HG03064 (cell line): ENCODE measurements at regions not wholly inside any gene's neighbourhood (a gene's known extent, or its start where the extent isn't known, plus 50 kb on each side); places are given as distances from the start of the nearest gene placed in this dataset.

Experiments
- ATAC-seq: cut with Tn5 transposase; IDR thresholded peaks from one replicate; pipeline ENCODE4 v1.9.1; 2021; ENCODE audit warnings: low read depth; ENCODE audit not compliant: unreplicated experiment

- no peak for ATAC-seq
Measured at GRCh38 chr9:118967901-118968300, 401.3 kb downstream of the BRINP1 start.

DNA sequence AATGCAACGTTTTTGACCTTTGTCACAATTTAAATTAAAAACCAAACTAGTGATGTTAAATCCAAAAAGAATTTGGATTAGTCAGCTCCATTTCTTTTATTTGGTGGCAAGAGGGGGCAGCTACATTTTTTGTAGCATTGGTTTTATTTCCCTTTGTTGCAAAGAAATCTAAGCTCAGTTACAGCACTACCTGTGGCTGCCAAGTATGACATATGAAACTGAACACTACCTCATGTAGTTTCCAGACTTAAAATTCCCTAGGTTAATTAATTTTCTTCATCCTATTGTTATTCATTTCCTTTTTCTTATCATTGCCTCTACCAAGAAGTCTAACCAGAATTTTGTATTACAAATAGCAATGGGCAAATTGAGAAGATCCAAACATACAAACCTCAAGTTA is 393.5 kb downstream of the BRINP1 start:
- ATAC-seq = no peak

DNA sequence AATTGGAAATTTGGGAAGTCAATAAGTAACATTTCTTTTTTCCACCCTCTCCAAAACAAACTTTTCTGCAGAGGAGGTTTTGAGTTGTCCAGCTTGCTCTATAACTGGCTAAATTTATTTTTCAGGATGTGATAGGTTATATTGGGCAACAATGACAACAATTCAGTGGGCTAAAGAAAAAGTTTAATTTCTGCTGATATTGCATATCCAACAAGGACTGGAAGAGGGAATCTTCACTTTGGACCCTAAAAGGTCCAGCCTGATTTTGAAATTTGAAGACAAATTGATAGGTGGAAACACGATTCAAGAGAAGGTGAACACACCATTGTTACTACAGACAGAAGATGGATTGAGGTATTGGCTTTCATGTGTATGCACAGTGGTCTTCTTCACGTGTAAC is 393.1 kb downstream of the BRINP1 start:
- no peak for ATAC-seq

DNA sequence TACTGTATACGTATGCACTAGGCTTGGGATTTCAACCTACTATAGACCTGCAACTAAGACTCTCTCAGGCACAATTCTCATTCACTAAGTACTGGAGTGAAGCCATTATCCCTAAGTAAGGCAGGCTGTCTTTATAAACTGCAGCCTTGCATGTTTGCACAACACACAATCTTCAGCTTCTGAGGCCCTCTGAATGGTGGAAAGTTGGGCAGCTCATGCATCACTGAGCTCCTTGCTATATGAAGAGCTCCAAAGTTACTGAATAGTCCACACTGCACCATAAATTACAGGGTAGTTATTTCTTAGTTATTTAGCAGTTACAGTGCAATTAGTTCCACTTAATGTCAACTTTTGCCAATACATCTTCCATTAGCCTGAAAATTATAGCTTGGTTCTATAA is 384.6 kb downstream of the BRINP1 start:
- no peak for ATAC-seq

GRCh38 chr9:118985851-118986250 is 383.4 kb downstream of the BRINP1 start:
- no peak for ATAC-seq

DNA sequence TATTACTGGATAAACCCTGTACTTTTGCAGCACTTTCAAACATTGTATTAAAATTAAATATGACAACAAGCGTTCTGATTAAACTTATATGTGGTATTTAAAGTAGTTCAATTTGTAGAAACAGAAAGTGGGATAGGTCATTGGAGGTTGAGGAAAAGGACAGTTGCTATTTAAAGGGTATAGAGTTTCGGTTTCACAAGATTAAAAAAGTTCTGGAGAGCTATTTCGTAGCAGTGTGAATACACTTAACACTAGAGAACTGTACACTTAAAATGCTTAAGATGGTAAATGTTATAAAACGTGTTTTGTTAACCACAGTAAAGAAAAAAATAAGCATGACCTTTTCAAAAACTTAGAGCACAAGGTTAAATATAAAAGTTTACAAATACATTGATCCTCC is 382.1 kb downstream of the BRINP1 start:
- ATAC-seq = no peak

DNA sequence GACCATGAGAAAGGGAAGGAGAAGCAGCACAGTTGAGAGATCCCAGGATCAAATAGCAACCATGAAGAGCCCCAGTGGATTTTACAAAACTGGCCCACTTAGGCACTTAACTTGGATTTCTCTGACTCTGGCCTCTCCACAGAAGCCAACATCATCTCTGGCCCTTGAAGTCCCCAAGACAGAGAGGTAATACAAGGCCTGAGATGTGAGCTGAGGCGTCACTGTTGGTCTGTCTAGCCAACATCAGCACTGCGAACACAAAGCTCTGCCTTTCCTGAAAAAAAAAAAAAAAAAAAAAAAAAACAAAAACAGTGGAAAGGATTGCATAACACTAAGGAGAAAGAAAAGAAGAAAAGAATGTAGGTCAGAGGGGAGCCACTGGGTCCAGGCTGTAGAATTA is 378.3 kb downstream of the BRINP1 start:
- ATAC-seq = no peak

- no peak for ATAC-seq
Measured at GRCh38 chr9:118991366-118992285, 377.6 kb downstream of the BRINP1 start.

DNA sequence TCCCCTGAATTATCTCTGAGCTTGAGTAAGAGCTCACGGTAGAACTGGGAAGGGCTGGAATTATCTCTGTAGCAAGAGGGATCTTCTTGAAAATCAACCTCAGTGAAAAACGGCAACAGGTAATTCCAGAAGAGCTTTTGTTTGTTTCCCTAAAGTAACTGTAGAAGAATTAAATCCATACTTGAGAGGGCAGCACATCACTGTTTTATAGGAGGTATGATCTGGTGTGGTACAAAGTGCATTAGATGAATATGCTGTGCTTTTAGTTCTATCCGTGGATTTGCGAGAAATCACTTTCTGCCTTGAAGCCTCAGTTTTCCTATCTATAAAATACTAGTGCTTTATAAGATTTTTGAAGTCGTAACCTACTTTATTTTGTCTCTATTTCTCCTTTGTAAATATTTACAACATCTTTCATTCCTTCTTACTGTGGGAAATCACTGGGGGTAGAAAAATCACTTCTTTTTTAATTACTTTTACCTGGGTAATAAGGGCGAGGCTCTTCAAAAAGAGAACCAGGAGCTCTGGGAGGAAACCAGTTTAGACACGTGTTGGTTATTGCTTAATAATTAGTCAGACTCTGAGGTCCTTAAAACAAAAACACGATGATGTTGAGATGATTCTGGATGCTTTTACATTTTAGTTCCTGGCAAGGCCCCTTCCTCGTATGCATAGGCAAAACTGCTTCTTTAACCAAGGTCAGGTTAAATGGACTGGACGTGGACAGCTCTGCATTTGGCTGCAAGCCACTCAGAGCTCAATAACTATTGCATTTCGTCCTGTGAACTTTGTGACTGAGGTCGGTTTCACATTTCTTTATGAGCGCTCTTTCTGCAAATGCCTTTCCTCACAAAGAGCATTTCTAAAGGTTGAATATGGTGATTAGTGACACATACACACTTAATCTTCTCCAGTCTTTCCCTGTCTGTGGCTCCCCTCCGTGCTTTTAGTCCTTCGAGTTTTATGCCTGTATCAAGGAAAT is 376.1 kb downstream of the BRINP1 start:
- ATAC-seq = no peak

DNA sequence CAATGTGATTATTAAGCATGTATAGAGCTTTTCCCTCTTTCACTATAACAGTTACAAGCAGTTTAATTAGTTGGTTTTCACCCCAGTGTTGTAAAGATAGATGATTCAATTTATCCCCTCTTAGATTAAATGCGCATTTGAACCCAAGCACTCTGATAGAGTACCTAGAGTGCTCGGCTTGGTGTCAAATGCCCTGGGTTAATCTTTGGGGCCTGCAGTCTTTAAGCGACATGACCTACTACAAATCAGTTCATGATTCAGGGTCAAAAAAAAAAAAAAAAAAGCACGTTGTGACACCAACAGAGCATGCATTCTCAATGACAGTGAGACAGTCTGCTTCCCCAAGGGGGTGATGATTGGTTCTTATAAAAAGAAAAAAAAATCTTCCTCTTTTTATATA is 375.3 kb downstream of the BRINP1 start:
- ATAC-seq = no peak

DNA sequence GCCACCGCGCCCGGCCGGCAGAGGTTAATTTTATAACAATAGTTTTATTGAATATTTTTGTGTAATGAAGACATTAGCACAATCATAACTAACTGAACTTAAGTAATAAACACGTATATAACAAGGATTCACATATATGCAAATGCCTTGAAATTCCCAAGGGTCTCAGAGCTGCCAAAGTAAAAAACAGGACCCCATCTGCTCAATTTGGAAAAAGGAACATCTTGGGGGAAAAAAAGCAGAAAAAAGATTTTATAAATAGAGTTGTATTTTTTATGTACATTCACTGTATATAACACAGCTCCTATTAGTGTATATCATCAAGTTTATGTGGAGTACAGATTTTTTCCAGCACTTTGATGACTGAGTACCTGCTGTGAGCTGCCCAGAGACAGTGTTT is 366.7 kb downstream of the BRINP1 start:
- no peak for ATAC-seq

- no peak for ATAC-seq
Measured at GRCh38 chr9:119003201-119003611, 366.0 kb downstream of the BRINP1 start.

- no peak for ATAC-seq
Measured at GRCh38 chr9:119003882-119004617, 365.2 kb downstream of the BRINP1 start.

GRCh38 chr9:119004618-119004990 is 364.6 kb downstream of the BRINP1 start:
- no peak for ATAC-seq

GRCh38 chr9:119005162-119005561 is 364.1 kb downstream of the BRINP1 start:
- ATAC-seq = no peak

DNA sequence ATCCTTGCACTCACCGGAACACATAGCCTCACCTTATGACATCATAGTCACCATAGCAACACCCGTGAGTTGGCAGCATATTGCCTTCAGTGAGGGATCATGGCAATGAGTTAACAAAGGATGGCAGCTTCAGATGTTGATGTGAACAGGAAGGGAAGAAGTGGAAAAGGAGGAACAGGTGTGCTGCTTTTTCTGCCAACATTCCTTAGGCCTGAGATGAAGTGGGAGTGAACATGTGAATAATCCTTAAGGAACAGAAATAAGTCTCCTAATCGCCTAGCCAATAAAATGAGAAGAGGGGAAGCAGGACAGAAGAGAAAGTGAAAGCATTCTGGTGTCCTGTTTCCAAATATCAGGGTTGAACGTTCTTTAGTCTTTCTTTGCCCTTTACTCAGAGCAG is 360.0 kb downstream of the BRINP1 start:
- no peak for ATAC-seq

- no peak for ATAC-seq
Measured at GRCh38 chr9:119020284-119020683, 349.0 kb downstream of the BRINP1 start.

GRCh38 chr9:119020730-119021333 is 348.4 kb downstream of the BRINP1 start:
- no peak for ATAC-seq

- no peak for ATAC-seq
Measured at GRCh38 chr9:119026120-119026519, 343.1 kb downstream of the BRINP1 start.
